NCI-H2196 treated with DMSO at 0.1 percent for 48 hours (cell line): ENCODE measurements at regions not wholly inside any gene's neighbourhood (a gene's known extent, or its start where the extent isn't known, plus 50 kb on each side); places are given as distances from the start of the nearest gene placed in this dataset.
"Not testable (repeated sequence)": the region's sequence is repeated elsewhere in the genome, so short reads cannot be mapped to it uniquely, and the experiment has no call there.

Experiments used
- DNase-seq: peaks from one replicate; lab custom pipeline; 2025; ENCODE audit not compliant: unreplicated experiment; lab: John Stamatoyannopoulos, UW

- DNase-seq = not testable (repeated sequence)
These were observed 302.6 kb upstream of the TARS1 start for GRCh38 chr5:33138145-33138544.

- DNase-seq = no peak
These were observed 297.2 kb upstream of the TARS1 start for GRCh38 chr5:33143405-33144123.

GRCh38 chr5:33146881-33147280, 293.9 kb upstream of the TARS1 start:
- no peak for DNase-seq

- no peak for DNase-seq
These were observed 292.7 kb upstream of the TARS1 start for GRCh38 chr5:33148076-33148513.

GRCh38 chr5:33153372-33153771, 287.4 kb upstream of the TARS1 start:
- no peak for DNase-seq

- no peak for DNase-seq
These were observed 286.9 kb upstream of the TARS1 start for GRCh38 chr5:33153831-33154230.

- DNase-seq = no peak
These were observed 279.9 kb upstream of the TARS1 start for GRCh38 chr5:33160871-33161270.

GRCh38 chr5:33161421-33161820, 279.3 kb upstream of the TARS1 start:
- DNase-seq = no peak

- no peak for DNase-seq
These were observed 278.7 kb upstream of the TARS1 start for GRCh38 chr5:33162057-33162456.

- DNase-seq = no peak
These were observed 274.2 kb upstream of the TARS1 start for GRCh38 chr5:33166522-33166921.

- DNase-seq = no peak
These were observed 273.8 kb upstream of the TARS1 start for GRCh38 chr5:33166948-33167347.

GRCh38 chr5:33167541-33167940, 273.2 kb upstream of the TARS1 start:
- no peak for DNase-seq

GRCh38 chr5:33170411-33170810, 270.4 kb upstream of the TARS1 start:
- DNase-seq = no peak

- no peak for DNase-seq
These were observed 266.4 kb upstream of the TARS1 start for GRCh38 chr5:33174383-33174782.

- no peak for DNase-seq
These were observed 261.5 kb upstream of the TARS1 start for GRCh38 chr5:33179301-33179700.

GRCh38 chr5:33180900-33181299, 259.9 kb upstream of the TARS1 start:
- DNase-seq = no peak

GRCh38 chr5:33182986-33183385, 257.8 kb upstream of the TARS1 start:
- no peak for DNase-seq

- DNase-seq = no peak
These were observed 256.4 kb upstream of the TARS1 start for GRCh38 chr5:33184367-33184766.

GRCh38 chr5:33188089-33188488, 252.7 kb upstream of the TARS1 start:
- no peak for DNase-seq

- no peak for DNase-seq
These were observed 245.9 kb upstream of the TARS1 start for GRCh38 chr5:33194914-33195313.

- DNase-seq = no peak
These were observed 245.2 kb upstream of the TARS1 start for GRCh38 chr5:33195431-33196165.

- no peak for DNase-seq
These were observed 241.9 kb upstream of the TARS1 start for GRCh38 chr5:33198836-33199235.

GRCh38 chr5:33203931-33204330, 236.8 kb upstream of the TARS1 start:
- no peak for DNase-seq
